ENCODE measurements at regions not wholly inside any gene's neighbourhood (a gene's known extent, or its start where the extent isn't known, plus 50 kb on each side); places are given as distances from the start of the nearest gene placed in this dataset.

DNA sequence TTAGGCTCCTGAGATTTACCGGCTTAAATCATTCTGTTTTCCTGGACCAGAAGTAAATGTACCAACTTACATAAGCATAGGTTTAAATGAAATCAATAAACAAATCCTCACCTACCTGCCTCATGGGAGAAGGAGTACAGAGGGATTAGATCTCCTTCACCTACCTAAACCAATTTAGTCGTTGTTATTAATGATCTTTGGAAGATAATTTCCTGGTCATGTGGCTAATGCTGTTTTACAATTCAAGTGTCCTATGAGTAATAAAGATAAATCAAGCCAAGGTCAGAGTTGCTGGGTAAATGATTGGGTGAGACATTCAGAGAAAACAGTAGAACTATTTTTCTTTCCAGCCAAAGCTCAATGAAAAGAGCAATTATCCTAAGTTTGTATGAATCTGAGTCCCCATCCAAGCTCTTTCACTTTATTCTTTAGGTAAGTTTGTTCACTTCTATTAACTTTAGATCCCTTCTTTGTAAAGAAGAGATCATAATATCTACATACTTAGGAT is 423.0 kb upstream of the FAM241A start:
- peaks cover 2% of the 10 kb centered on the region for H3K9me3 Mint-ChIP-seq (ENCODE audit: insufficient read depth)
- Histone ChIP-seq H3K4me1 (ENCODE audit: control insufficient read depth in 2 of 2, insufficient read depth in 2 of 2, low read length in 2 of 2) (no peaks in the 10 kb centered on the region), H3K9me3 (ENCODE audit: control extremely low read depth in 1 of 3, control insufficient read depth in 2 of 3, insufficient read depth in 1 of 3, low read length in 2 of 3) (no peaks in the 10 kb centered on the region), H3K27ac (ENCODE audit: low read length in 2 of 2) (no peak overlapping the region), H2AFZ (ENCODE audit: insufficient read depth, low read depth, low read length, poor library complexity, severe bottlenecking) (no peak overlapping the region), H4K20me1 (ENCODE audit: control insufficient read depth, insufficient read depth, low read length, poor library complexity, severe bottlenecking) (no peaks in the 10 kb centered on the region), H3K4me3 (ENCODE audit: control extremely low read depth in 1 of 5, extremely low read depth in 1 of 5, insufficient read depth in 1 of 5, low read depth in 2 of 5, low read length in 4 of 5) (no peak overlapping the region), H3K4me2 (replicated peaks; ENCODE audit: low read depth, low read length, poor library complexity, severe bottlenecking) (no peak overlapping the region), H3K9ac (ENCODE audit: low read length) (no peak overlapping the region), H3K79me2 (ENCODE audit: control insufficient read depth, insufficient read depth, low read length) (no peaks in the 10 kb centered on the region), H3K36me3 (replicated peaks in 1 of 2; ENCODE audit: control extremely low read depth in 1 of 2, control insufficient read depth in 1 of 2, extremely low read depth in 1 of 2, insufficient read depth in 2 of 2, low read length in 1 of 2) (no peaks in the 10 kb centered on the region), H3K27me3 (replicated peaks in 1 of 4; ENCODE audit: control extremely low read depth in 1 of 4, control insufficient read depth in 3 of 4, insufficient read depth in 4 of 4, low read length in 3 of 4) (no peaks in the 10 kb centered on the region)
- CTCF ChIA-PET, result no interaction called here
- no peak overlapping the region for H3K27ac Mint-ChIP-seq
- POLR2A ChIA-PET, result no interaction called here
- intact Hi-C loops (cut with micrococcal nuclease), result no loop called here
- no peak for TF ChIP-seq CTCF (IDR thresholded peaks at IDR 0.05)
- TF ChIP-seq EZH2 (IDR thresholded peaks at IDR 0.05; ENCODE audit: borderline replicate concordance, insufficient read depth, low read depth, low read length, poor library complexity, severe bottlenecking), result no peak
- no peaks in the 10 kb centered on the region for H3K27me3 Mint-ChIP-seq
- DNase-seq, result no peak
- H3K4me1 Mint-ChIP-seq, result no peaks in the 10 kb centered on the region
- H3K4me3 Mint-ChIP-seq, result no peak overlapping the region
- no CpG with 5 or more reads among the region's 2 CpGs for WGBS (ENCODE audit: insufficient coverage)
- no peak for ATAC-seq (ENCODE audit: low read depth)

GRCh38 chr4:111736516-111736915 is 408.7 kb upstream of the FAM241A start:
- Histone ChIP-seq H3K27ac (ENCODE audit: low read length in 2 of 2) (no peak overlapping the region), H3K9me3 (ENCODE audit: control extremely low read depth in 1 of 3, control insufficient read depth in 2 of 3, insufficient read depth in 1 of 3, low read length in 2 of 3) (no peaks in the 10 kb centered on the region), H3K9ac (ENCODE audit: low read length) (no peak overlapping the region), H3K4me1 (ENCODE audit: control insufficient read depth in 2 of 2, insufficient read depth in 2 of 2, low read length in 2 of 2) (no peaks in the 10 kb centered on the region), H3K79me2 (ENCODE audit: control insufficient read depth, insufficient read depth, low read length) (no peaks in the 10 kb centered on the region), H3K36me3 (replicated peaks in 1 of 2; ENCODE audit: control extremely low read depth in 1 of 2, control insufficient read depth in 1 of 2, extremely low read depth in 1 of 2, insufficient read depth in 2 of 2, low read length in 1 of 2) (no peaks in the 10 kb centered on the region), H4K20me1 (ENCODE audit: control insufficient read depth, insufficient read depth, low read length, poor library complexity, severe bottlenecking) (no peaks in the 10 kb centered on the region), H2AFZ (ENCODE audit: insufficient read depth, low read depth, low read length, poor library complexity, severe bottlenecking) (no peak overlapping the region), H3K27me3 (replicated peaks in 1 of 4; ENCODE audit: control extremely low read depth in 1 of 4, control insufficient read depth in 3 of 4, insufficient read depth in 4 of 4, low read length in 3 of 4) (no peaks in the 10 kb centered on the region), H3K4me3 (ENCODE audit: control extremely low read depth in 1 of 5, extremely low read depth in 1 of 5, insufficient read depth in 1 of 5, low read depth in 2 of 5, low read length in 4 of 5) (no peak overlapping the region), H3K4me2 (replicated peaks; ENCODE audit: low read depth, low read length, poor library complexity, severe bottlenecking) (no peak overlapping the region)
- H3K27ac Mint-ChIP-seq, result no peak overlapping the region
- H3K4me1 Mint-ChIP-seq, result no peaks in the 10 kb centered on the region
- H3K27me3 Mint-ChIP-seq, result no peaks in the 10 kb centered on the region
- no peaks in the 10 kb centered on the region for H3K9me3 Mint-ChIP-seq (ENCODE audit: insufficient read depth)
- WGBS (ENCODE audit: insufficient coverage), result no CpG with 5 or more reads among the region's 3 CpGs
- ATAC-seq (ENCODE audit: low read depth) (no peak), DNase-seq (no peak)
- no peak overlapping the region for H3K4me3 Mint-ChIP-seq
- TF ChIP-seq CTCF (IDR thresholded peaks at IDR 0.05) (no peak), EZH2 (IDR thresholded peaks at IDR 0.05; ENCODE audit: borderline replicate concordance, insufficient read depth, low read depth, low read length, poor library complexity, severe bottlenecking) (no peak)
- POLR2A ChIA-PET, result no interaction called here
- CTCF ChIA-PET, result no interaction called here
- intact Hi-C loops (cut with micrococcal nuclease), result no loop called here

Data from B cell (primary cell).